Posterior cingulate gyrus (tissue), 11 donors: ENCODE measurements at regions not wholly inside any gene's neighbourhood (a gene's known extent, or its start where the extent isn't known, plus 50 kb on each side); places are given as distances from the start of the nearest gene placed in this dataset.

Experiments used
- DNase-seq, 10 donors: peaks; one replicate each; pipeline versions ENCODE4 v3.0.0 to v3.0.0-alpha.2; 2020 to 2021; ENCODE audit warnings: mixed read lengths in 3 of 10
- intact Hi-C: fragments of 100-400 bp; cut with DNase I; formaldehyde crosslinking; loops from one replicate; pipeline ENCODE4 v1.15.1; 2023

GRCh38 chr17:70825321-70826125, 656.2 kb downstream of the KCNJ2 start:
- DNase-seq: no peak
- intact Hi-C loops: no loop called here

- DNase-seq: no peak
- intact Hi-C loops: no loop called here
Observed at GRCh38 chr17:70829876-70830275, 660.5 kb downstream of the KCNJ2 start.

- intact Hi-C loops: no loop called here
- no peak for DNase-seq
Observed at GRCh38 chr17:70834039-70834438, 664.7 kb downstream of the KCNJ2 start.

GRCh38 chr17:70848785-70849184, 679.5 kb downstream of the KCNJ2 start:
- no peak for DNase-seq
- intact Hi-C loops: no loop called here

- no peak for DNase-seq
- intact Hi-C loops: no loop called here
Observed at GRCh38 chr17:70855401-70856054, 686.2 kb downstream of the KCNJ2 start.

GRCh38 chr17:70857351-70857750, 688.0 kb downstream of the KCNJ2 start:
- DNase-seq: no peak
- intact Hi-C loops: no loop called here

- intact Hi-C loops: no loop called here
- DNase-seq: no peak
Observed at GRCh38 chr17:70859829-70860228, 690.5 kb downstream of the KCNJ2 start.

- intact Hi-C loops: no loop called here
- DNase-seq: no peak
Observed at GRCh38 chr17:70862295-70862694, 693.0 kb downstream of the KCNJ2 start.

GRCh38 chr17:70863436-70864248, 694.3 kb downstream of the KCNJ2 start:
- no peak for DNase-seq
- intact Hi-C loops: no loop called here

- intact Hi-C loops: no loop called here
- DNase-seq: no peak
Observed at GRCh38 chr17:70865993-70866804, 696.9 kb downstream of the KCNJ2 start.

- intact Hi-C loops: no loop called here
- no peak for DNase-seq
Observed at GRCh38 chr17:70868149-70868548, 698.8 kb downstream of the KCNJ2 start.

- DNase-seq: no peak
- intact Hi-C loops: no loop called here
Observed at GRCh38 chr17:70869402-70870085, 700.2 kb downstream of the KCNJ2 start.

- intact Hi-C loops: no loop called here
- no peak for DNase-seq
Observed at GRCh38 chr17:70871180-70871818, 702.0 kb downstream of the KCNJ2 start.

- DNase-seq: no peak
- intact Hi-C loops: no loop called here
Observed at GRCh38 chr17:70872103-70872502, 702.8 kb downstream of the KCNJ2 start.

GRCh38 chr17:70875729-70876310, 706.5 kb downstream of the KCNJ2 start:
- DNase-seq: no peak
- intact Hi-C loops: no loop called here

- DNase-seq: no peak
- intact Hi-C loops: no loop called here
Observed at GRCh38 chr17:70878879-70879278, 709.5 kb downstream of the KCNJ2 start.

GRCh38 chr17:70879401-70879800, 710.1 kb downstream of the KCNJ2 start:
- no peak for DNase-seq
- intact Hi-C loops: no loop called here

GRCh38 chr17:70881093-70881492, 711.8 kb downstream of the KCNJ2 start:
- intact Hi-C loops: no loop called here
- DNase-seq: no peak

GRCh38 chr17:70882504-70882903, 713.2 kb downstream of the KCNJ2 start:
- intact Hi-C loops: no loop called here
- no peak for DNase-seq
